Heart left ventricle (tissue), 16 donors: ENCODE measurements at regions not wholly inside any gene's neighbourhood (a gene's known extent, or its start where the extent isn't known, plus 50 kb on each side); places are given as distances from the start of the nearest gene placed in this dataset.

Experiments
- ATAC-seq, 4 donors: fragments of 200-7000 bp; cut with Tn5 transposase; one replicate each; pipeline ENCODE4 v1.9.1; 2020 to 2022; ENCODE audit warnings: moderate library complexity in 4 of 4, mild to moderate bottlenecking in 3 of 4, moderate number of reproducible peaks in 1 of 4
- DNase-seq, 5 donors: peaks; one replicate each; pipeline ENCODE4 v3.0.0-alpha.2; 2020
- H3K27ac ChIP-seq, 12 donors: fragments of 200-600 bp; sonication (generic) in 4 of 12; one replicate each; pipeline versions ENCODE4 v1.5.0 to v1.8.0; 2016 to 2022; ENCODE audit warnings: mild to moderate bottlenecking in 2 of 12
- H3K27me3 ChIP-seq, 9 donors: fragments of 200-600 bp; sonication (generic) in 2 of 9; one replicate each; pipeline versions ENCODE4 v1.5.1 to v1.8.0; 2016 to 2022; ENCODE audit warnings: mild to moderate bottlenecking in 3 of 9
- H3K36me3 ChIP-seq, 9 donors: fragments of 200-600 bp; sonication (generic) in 2 of 9; one replicate each; pipeline versions ENCODE4 v1.5.0 to v1.8.0; 2018 to 2022; ENCODE audit warnings: mild to moderate bottlenecking in 2 of 9
- H3K4me1 ChIP-seq, 12 donors: fragments of 200-600 bp; sonication (generic) in 4 of 12; one replicate each; pipeline versions ENCODE4 v1.5.0 to v1.8.0; 2016 to 2022; ENCODE audit warnings: mild to moderate bottlenecking in 3 of 12
- H3K4me3 ChIP-seq, 12 donors: fragments of 200-600 bp; sonication (generic) in 4 of 12; one replicate each; pipeline versions ENCODE4 v1.5.0 to v1.8.0; 2017 to 2022; ENCODE audit warnings: mild to moderate bottlenecking in 9 of 12, moderate library complexity in 4 of 12
- H3K9me3 ChIP-seq, 12 donors: fragments of 200-600 bp; sonication (generic) in 4 of 12; one replicate each; pipeline versions ENCODE4 v1.5.0 to v1.8.0; 2016 to 2022; ENCODE audit warnings: mild to moderate bottlenecking in 1 of 12
- POLR2A ChIP-seq, 2 donors: fragments of 450-650 bp; IDR thresholded peaks; one replicate each; pipeline ENCODE4 v1.6.1; 2017; ENCODE audit warnings: antibody characterized with exemption in 2 of 2, mild to moderate bottlenecking in 2 of 2, moderate library complexity in 2 of 2
- WGBS, 4 donors: extraction: QIAGEN DNeasy Blood & Tissue Kit in 2 of 4; methylation state at CpG; one replicate each; pipeline versions ENCODE4 v1.1.5 to v1.1.7; 2013 to 2018; 5-methylcytosine and 5-hydroxymethylcytosine counted together
- intact Hi-C, 10 donors: fragments of 100-400 bp; cut with DNase I; formaldehyde crosslinking; loops; one replicate each; pipeline versions ENCODE4 v1.11.1 to v1.14.2; 2022
- TF ChIP-seq, protein P1 (sequence below), 12 donors: fragments of 200-600 bp; sonication (generic) in 4 of 12; IDR thresholded peaks; one replicate each; pipeline versions ENCODE4 v1.5.0 to v1.8.0; 2018 to 2022; ENCODE audit warnings: antibody characterized with exemption in 12 of 12, mild to moderate bottlenecking in 5 of 12
- donor health status: ischemic (EF 13 %, LVEDD 7.1; RV severe dilation, severe dysfunction).
- donor health status: healthy with polysubstance abuse.
- donor health status: DM: no; HTN: yes; CAD: no.
- donor health status: DM: no; HTN: no; CAD: no.
- donor health status: ischemic (EF 25% LVEDD 6.9; RV normal size, moderate dysfunction).
- donor health status: ischemic (EF 25% LVEDD 5.7; RV mildly dilated, moderate dysfunction).
- donor health status: healthy.
- donor health status: DM: yes; HTN: yes; CAD: no.
- donor health status: ischemic (EF 35%, LVEDD 5.7; RV mildly dilated, moderate dysfunction).
- donor health status: nonischemic (EF 11% LVEDD 7.7; RV severe dilation, severe dysfunction).
- donor health status: DM: yes; HTN: yes; CAD: no.
- donor health status: PGD.
- donor health status: ischemic (EF 29% LVEDD 5.4; RV normal size, mild dysfunction).
- donor health status: nonischemic (EF 23%, LVEDD 6.1; RV moderate dilation, normal function).

DNA sequence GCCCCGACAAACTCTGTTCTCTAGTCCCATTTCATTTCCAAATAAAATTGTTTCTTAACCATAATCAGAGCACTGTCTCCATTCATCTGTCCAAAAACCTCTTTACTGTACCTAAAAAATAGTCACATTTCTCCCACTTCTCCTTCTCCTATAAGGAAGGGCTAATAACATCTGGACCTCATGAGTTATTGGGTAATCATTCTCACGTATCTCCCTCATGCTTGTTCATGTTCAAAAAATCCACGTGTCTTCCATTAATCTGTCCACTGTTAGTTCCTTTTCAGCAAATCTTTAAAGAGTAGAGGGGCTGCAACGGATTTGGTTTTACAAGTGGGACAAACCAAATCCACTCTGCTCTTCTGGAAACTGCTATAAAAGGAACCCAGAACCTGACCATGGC is 1418.8 kb downstream of the MRPL39 start:
- WGBS, 4 donors: 57 to 73% (median 64%) methylated on average over 4 of the region's 4 CpGs
- DNase-seq (no peak), ATAC-seq (no peak)
- Histone ChIP-seq H3K27ac (no peak overlapping the region), H3K36me3 (no peaks in the 10 kb centered on the region), H3K27me3 (no peaks in the 10 kb centered on the region), H3K4me3 (no peak overlapping the region), H3K9me3 (peaks cover 0 to 4% (median 0%) of the 10 kb centered on the region in 12 donors), H3K4me1 (no peaks in the 10 kb centered on the region)
- intact Hi-C loops: loop anchor here in 2 of 10 donors (10.0 kb wide), 2 partner anchors 56 to 76 kb away; no protein-coding TSS in a partner anchor
- TF ChIP-seq, protein P1, sequence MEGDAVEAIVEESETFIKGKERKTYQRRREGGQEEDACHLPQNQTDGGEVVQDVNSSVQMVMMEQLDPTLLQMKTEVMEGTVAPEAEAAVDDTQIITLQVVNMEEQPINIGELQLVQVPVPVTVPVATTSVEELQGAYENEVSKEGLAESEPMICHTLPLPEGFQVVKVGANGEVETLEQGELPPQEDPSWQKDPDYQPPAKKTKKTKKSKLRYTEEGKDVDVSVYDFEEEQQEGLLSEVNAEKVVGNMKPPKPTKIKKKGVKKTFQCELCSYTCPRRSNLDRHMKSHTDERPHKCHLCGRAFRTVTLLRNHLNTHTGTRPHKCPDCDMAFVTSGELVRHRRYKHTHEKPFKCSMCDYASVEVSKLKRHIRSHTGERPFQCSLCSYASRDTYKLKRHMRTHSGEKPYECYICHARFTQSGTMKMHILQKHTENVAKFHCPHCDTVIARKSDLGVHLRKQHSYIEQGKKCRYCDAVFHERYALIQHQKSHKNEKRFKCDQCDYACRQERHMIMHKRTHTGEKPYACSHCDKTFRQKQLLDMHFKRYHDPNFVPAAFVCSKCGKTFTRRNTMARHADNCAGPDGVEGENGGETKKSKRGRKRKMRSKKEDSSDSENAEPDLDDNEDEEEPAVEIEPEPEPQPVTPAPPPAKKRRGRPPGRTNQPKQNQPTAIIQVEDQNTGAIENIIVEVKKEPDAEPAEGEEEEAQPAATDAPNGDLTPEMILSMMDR (IDR thresholded peaks at IDR 0.05): no peak
- TF ChIP-seq POLR2A (IDR thresholded peaks at IDR 0.05): no peak

DNA sequence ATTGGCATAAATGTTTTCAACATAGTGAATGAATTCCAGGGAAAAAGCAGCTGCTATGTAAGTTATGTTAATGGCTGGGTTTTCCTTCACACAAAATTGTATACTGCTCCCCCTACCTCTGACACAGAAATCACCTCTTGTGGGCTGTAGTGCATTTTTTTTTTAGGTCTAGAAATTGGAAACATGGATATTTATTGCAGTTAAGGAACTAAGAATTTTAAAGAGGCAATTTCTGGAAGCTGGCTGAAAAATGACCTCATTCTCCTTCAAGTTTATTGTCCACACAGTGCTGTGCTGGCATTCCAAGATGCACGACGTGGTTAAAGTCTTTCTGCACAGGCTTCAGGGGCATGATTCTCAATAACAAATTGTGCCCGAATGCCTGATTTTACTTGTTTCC is 1424.2 kb downstream of the MRPL39 start:
- WGBS, 4 donors: 57 to 76% (median 73%) methylated on average over 3 of the region's 3 CpGs
- ATAC-seq (no peak), DNase-seq (no peak)
- H3K9me3 ChIP-seq: peaks cover 0 to 25% (median 11%) of the 10 kb centered on the region in 12 donors
- H3K27ac ChIP-seq: no peak overlapping the region
- H3K4me3 ChIP-seq: no peak overlapping the region
- H3K36me3 ChIP-seq: no peaks in the 10 kb centered on the region
- intact Hi-C loops: loop anchor here in 2 of 10 donors (10.0 kb wide), 2 partner anchors 62 to 82 kb away; no protein-coding TSS in a partner anchor
- no peaks in the 10 kb centered on the region for H3K4me1 ChIP-seq
- TF ChIP-seq POLR2A (IDR thresholded peaks at IDR 0.05): no peak
- TF ChIP-seq, protein P1 (IDR thresholded peaks at IDR 0.05): no peak
- no peaks in the 10 kb centered on the region for H3K27me3 ChIP-seq

DNA sequence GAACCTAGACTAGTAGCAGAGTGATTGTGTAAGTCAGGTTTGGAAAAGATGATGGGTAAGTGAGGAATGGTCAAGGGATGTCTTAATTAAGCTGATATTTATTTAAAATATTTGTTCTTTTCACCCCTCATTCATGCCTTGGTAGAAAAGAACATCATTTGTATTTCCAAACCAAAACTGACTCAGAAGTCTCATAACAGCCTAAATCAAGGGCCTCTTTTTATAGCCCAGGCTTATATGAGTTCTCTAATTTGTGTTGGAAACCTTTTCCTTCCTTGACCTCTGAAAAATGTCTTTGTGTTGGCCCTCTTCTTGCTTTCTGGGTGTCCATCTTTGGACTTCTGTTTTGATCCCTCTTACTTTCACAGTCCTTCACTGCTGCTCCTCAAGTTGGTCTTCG is 1428.2 kb downstream of the MRPL39 start:
- Histone ChIP-seq H3K27ac (no peak overlapping the region), H3K27me3 (no peaks in the 10 kb centered on the region), H3K4me1 (no peaks in the 10 kb centered on the region), H3K36me3 (no peaks in the 10 kb centered on the region), H3K4me3 (no peak overlapping the region), H3K9me3 (peaks cover 0 to 22% (median 11%) of the 10 kb centered on the region in 12 donors)
- no peak for ATAC-seq
- no peak for TF ChIP-seq POLR2A (IDR thresholded peaks at IDR 0.05)
- TF ChIP-seq, protein P1 (IDR thresholded peaks at IDR 0.05): no peak
- intact Hi-C loops: no loop called here
- 49 to 65% (median 58%) methylated on average over 1 of the region's 1 CpG for WGBS, 4 donors
- no peak for DNase-seq

- H3K36me3 ChIP-seq: no peaks in the 10 kb centered on the region
- DNase-seq: no peak
- no peak for TF ChIP-seq POLR2A (IDR thresholded peaks at IDR 0.05)
- TF ChIP-seq, protein P1 (IDR thresholded peaks at IDR 0.05): no peak
- peaks cover 0 to 22% (median 11%) of the 10 kb centered on the region in 12 donors for H3K9me3 ChIP-seq
- intact Hi-C loops: no loop called here
- 77 to 84% (median 79%) methylated on average over 1 of the region's 1 CpG for WGBS, 4 donors
- no peaks in the 10 kb centered on the region for H3K4me1 ChIP-seq
- H3K27ac ChIP-seq: no peak overlapping the region
- ATAC-seq: no peak
- H3K4me3 ChIP-seq: no peak overlapping the region
- H3K27me3 ChIP-seq: no peaks in the 10 kb centered on the region
Observed at GRCh38 chr21:24175106-24175505, 1432.2 kb downstream of the MRPL39 start.
